ENCODE measurements at regions not wholly inside any gene's neighbourhood (a gene's known extent, or its start where the extent isn't known, plus 50 kb on each side); places are given as distances from the start of the nearest gene placed in this dataset.

DNA sequence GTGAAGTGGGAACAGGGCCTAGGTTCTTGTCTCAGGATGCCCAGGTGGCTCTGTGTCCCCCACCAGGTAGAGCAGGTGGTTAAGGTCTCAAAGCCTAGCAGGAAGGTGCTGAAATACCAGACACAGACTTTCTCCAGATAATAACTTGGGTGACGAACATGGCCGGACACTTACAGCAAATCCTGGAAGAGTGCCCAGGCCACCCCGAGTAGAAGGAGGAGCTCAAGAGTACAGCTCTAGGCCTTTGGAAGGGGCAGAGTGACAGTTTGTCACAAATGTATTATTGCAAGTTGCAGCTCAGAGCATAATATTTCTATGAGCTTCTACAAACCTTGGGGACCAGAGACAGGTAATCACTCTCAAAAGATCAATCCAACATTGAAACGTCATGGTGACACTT lies 251.6 kb upstream of the SOX4 start:
- TF ChIP-seq CTCF (IDR thresholded peaks at IDR 0.05) (no peak), POLR2A (IDR thresholded peaks at IDR 0.05) (no peak)

All from body of pancreas (tissue), 4 donors.